Duodenal mucosa (tissue), 2 donors: ENCODE measurements at regions not wholly inside any gene's neighbourhood (a gene's known extent, or its start where the extent isn't known, plus 50 kb on each side); places are given as distances from the start of the nearest gene placed in this dataset.

ENCODE experiments used
- H3K27ac ChIP-seq: one replicate; pipeline ENCODE4 v1.7.0; 2013; ENCODE audit warnings: low read depth, low read length
- H3K27me3 ChIP-seq, 2 donors: one replicate each; pipeline ENCODE4 v1.7.0; 2013; ENCODE audit warnings: low read length in 2 of 2, control low read depth in 1 of 2; ENCODE audit not compliant: insufficient read depth in 2 of 2, control insufficient read depth in 1 of 2
- H3K36me3 ChIP-seq, 2 donors: one replicate each; pipeline ENCODE4 v1.7.0; 2013; ENCODE audit warnings: low read length in 2 of 2, control low read depth in 1 of 2; ENCODE audit not compliant: insufficient read depth in 2 of 2, control insufficient read depth in 1 of 2
- H3K4me1 ChIP-seq, 2 donors: one replicate each; pipeline ENCODE4 v1.7.0; 2013; ENCODE audit warnings: low read length in 2 of 2, control low read depth in 1 of 2; ENCODE audit not compliant: insufficient read depth in 2 of 2, control insufficient read depth in 1 of 2
- H3K4me3 ChIP-seq, 2 donors: one replicate each; pipeline ENCODE4 v1.7.0; 2013; ENCODE audit warnings: low read length in 2 of 2, low read depth in 1 of 2
- H3K9ac ChIP-seq, 2 donors: one replicate each; pipeline ENCODE4 v1.7.0; 2013; ENCODE audit warnings: low read length in 2 of 2, low read depth in 1 of 2
- H3K9me3 ChIP-seq, 2 donors: one replicate each; pipeline ENCODE4 v1.7.0; 2013; ENCODE audit warnings: low read length in 2 of 2, control low read depth in 1 of 2; ENCODE audit not compliant: control insufficient read depth in 1 of 2

GRCh38 chr16:75918109-75918508 lies 191.8 kb upstream of the CPHXL start:
- H3K9ac ChIP-seq: no peak overlapping the region
- no peaks in the 10 kb centered on the region for H3K9me3 ChIP-seq
- no peaks in the 10 kb centered on the region for H3K36me3 ChIP-seq
- H3K4me3 ChIP-seq: no peak overlapping the region
- no peaks in the 10 kb centered on the region for H3K27me3 ChIP-seq
- H3K27ac ChIP-seq: no peak overlapping the region
- no peaks in the 10 kb centered on the region for H3K4me1 ChIP-seq

- H3K27ac ChIP-seq: no peak overlapping the region
- no peaks in the 10 kb centered on the region for H3K4me1 ChIP-seq
- H3K4me3 ChIP-seq: no peak overlapping the region
- H3K9me3 ChIP-seq: no peaks in the 10 kb centered on the region
- no peaks in the 10 kb centered on the region for H3K36me3 ChIP-seq
- H3K9ac ChIP-seq: no peak overlapping the region
- H3K27me3 ChIP-seq: no peaks in the 10 kb centered on the region
Observed at GRCh38 chr16:75919664-75920063, 193.4 kb upstream of the CPHXL start.

GRCh38 chr16:75921281-75921680 lies 195.0 kb upstream of the CPHXL start:
- no peaks in the 10 kb centered on the region for H3K4me1 ChIP-seq
- H3K4me3 ChIP-seq: no peak overlapping the region
- H3K9me3 ChIP-seq: no peaks in the 10 kb centered on the region
- H3K36me3 ChIP-seq: no peaks in the 10 kb centered on the region
- no peak overlapping the region for H3K27ac ChIP-seq
- no peak overlapping the region for H3K9ac ChIP-seq
- H3K27me3 ChIP-seq: no peaks in the 10 kb centered on the region

GRCh38 chr16:75922250-75922649 lies 196.0 kb upstream of the CPHXL start:
- Histone ChIP-seq H3K27ac (no peak overlapping the region), H3K4me1 (no peaks in the 10 kb centered on the region), H3K4me3 (no peak overlapping the region), H3K9me3 (no peaks in the 10 kb centered on the region), H3K36me3 (no peaks in the 10 kb centered on the region), H3K9ac (no peak overlapping the region), H3K27me3 (no peaks in the 10 kb centered on the region)

GRCh38 chr16:75924397-75924796 lies 198.1 kb upstream of the CPHXL start:
- Histone ChIP-seq H3K9me3 (no peaks in the 10 kb centered on the region), H3K36me3 (no peaks in the 10 kb centered on the region), H3K4me1 (no peaks in the 10 kb centered on the region), H3K27ac (no peak overlapping the region), H3K27me3 (no peaks in the 10 kb centered on the region), H3K4me3 (no peak overlapping the region), H3K9ac (no peak overlapping the region)

GRCh38 chr16:75927810-75928209 lies 201.5 kb upstream of the CPHXL start:
- Histone ChIP-seq H3K36me3 (no peaks in the 10 kb centered on the region), H3K27me3 (no peaks in the 10 kb centered on the region), H3K9me3 (peaks cover 0 to 2% of the 10 kb centered on the region in 2 donors), H3K4me3 (no peak overlapping the region), H3K4me1 (no peaks in the 10 kb centered on the region), H3K27ac (no peak overlapping the region), H3K9ac (no peak overlapping the region)

GRCh38 chr16:75928295-75928694 lies 202.0 kb upstream of the CPHXL start:
- Histone ChIP-seq H3K9ac (no peak overlapping the region), H3K27me3 (no peaks in the 10 kb centered on the region), H3K4me3 (no peak overlapping the region), H3K36me3 (no peaks in the 10 kb centered on the region), H3K4me1 (no peaks in the 10 kb centered on the region), H3K9me3 (peaks cover 0 to 2% of the 10 kb centered on the region in 2 donors), H3K27ac (no peak overlapping the region)

- no peak overlapping the region for H3K9ac ChIP-seq
- no peak overlapping the region for H3K27ac ChIP-seq
- no peaks in the 10 kb centered on the region for H3K4me1 ChIP-seq
- peaks cover 0 to 2% of the 10 kb centered on the region in 2 donors for H3K9me3 ChIP-seq
- no peaks in the 10 kb centered on the region for H3K27me3 ChIP-seq
- H3K36me3 ChIP-seq: no peaks in the 10 kb centered on the region
- no peak overlapping the region for H3K4me3 ChIP-seq
Observed at GRCh38 chr16:75929046-75929445, 202.8 kb upstream of the CPHXL start.

- no peak overlapping the region for H3K9ac ChIP-seq
- no peak overlapping the region for H3K4me3 ChIP-seq
- peaks cover 0 to 2% of the 10 kb centered on the region in 2 donors for H3K9me3 ChIP-seq
- H3K4me1 ChIP-seq: no peaks in the 10 kb centered on the region
- no peaks in the 10 kb centered on the region for H3K27me3 ChIP-seq
- H3K36me3 ChIP-seq: no peaks in the 10 kb centered on the region
- no peak overlapping the region for H3K27ac ChIP-seq
Observed at GRCh38 chr16:75931043-75931442, 204.8 kb upstream of the CPHXL start.

- no peak overlapping the region for H3K4me3 ChIP-seq
- H3K27me3 ChIP-seq: no peaks in the 10 kb centered on the region
- H3K36me3 ChIP-seq: no peaks in the 10 kb centered on the region
- no peak overlapping the region for H3K9ac ChIP-seq
- no peaks in the 10 kb centered on the region for H3K4me1 ChIP-seq
- H3K9me3 ChIP-seq: peaks cover 0 to 2% of the 10 kb centered on the region in 2 donors
- no peak overlapping the region for H3K27ac ChIP-seq
Observed at GRCh38 chr16:75931970-75932369, 205.7 kb upstream of the CPHXL start.

- Histone ChIP-seq H3K27me3 (no peaks in the 10 kb centered on the region), H3K27ac (no peak overlapping the region), H3K36me3 (no peaks in the 10 kb centered on the region), H3K4me3 (no peak overlapping the region), H3K4me1 (peaks cover 0 to 14% of the 10 kb centered on the region in 2 donors), H3K9ac (no peak overlapping the region), H3K9me3 (no peaks in the 10 kb centered on the region)
Observed at GRCh38 chr16:75938818-75939217, 212.5 kb upstream of the CPHXL start.
